ENCODE measurements at regions not wholly inside any gene's neighbourhood (a gene's known extent, or its start where the extent isn't known, plus 50 kb on each side); places are given as distances from the start of the nearest gene placed in this dataset.

GRCh38 chr1:118821801-118822200 lies 166.3 kb downstream of the TBX15 start:
- Histone ChIP-seq H3K36me3 (replicated peaks in 1 of 2; ENCODE audit: control insufficient read depth in 1 of 2, insufficient read depth in 2 of 2, low read length in 2 of 2) (no peaks in the 10 kb centered on the region), H3K4me2 (ENCODE audit: low read depth, low read length) (no peak overlapping the region)
- FAIRE-seq, result no peak
- TF ChIP-seq ZNF552 (CRISPR knock-in tag; IDR thresholded peaks at IDR 0.05; ENCODE audit: borderline replicate concordance) (no peak), ZBTB1 (CRISPR knock-in tag; IDR thresholded peaks at IDR 0.05; ENCODE audit: borderline replicate concordance) (no peak), KIAA2018 (CRISPR knock-in tag; IDR thresholded peaks at IDR 0.05; ENCODE audit: borderline replicate concordance) (no peak), BORCS8-MEF2B (CRISPR knock-in tag; IDR thresholded peaks at IDR 0.05) (no peak), ZKSCAN1 (IDR thresholded peaks at IDR 0.05; ENCODE audit: low read length) (no peak), MBNL3 (CRISPR knock-in tag; conservative IDR thresholded peaks at IDR 0.05) (no peak), FOXP4 (CRISPR knock-in tag; IDR thresholded peaks at IDR 0.05) (no peak), ARNT (IDR thresholded peaks at IDR 0.05) (no peak), DMTF1 (CRISPR knock-in tag; IDR thresholded peaks at IDR 0.05) (no peak), NR2F1 (CRISPR knock-in tag; IDR thresholded peaks at IDR 0.05) (no peak), DDIT3 (CRISPR knock-in tag; IDR thresholded peaks at IDR 0.05) (no peak), ZNF780A (CRISPR knock-in tag; IDR thresholded peaks at IDR 0.05) (no peak), SNRNP70 (IDR thresholded peaks at IDR 0.05; ENCODE audit: low read depth, low read length) (no peak)

More at GRCh38 chr1:118821801-118822200, 166.3 kb downstream of the TBX15 start:
- whole genome bisulfite sequencing (ENCODE audit: low lambda C conversion rate), result 0% methylated on average over 2 of the region's 2 CpGs
- DNase-seq (ENCODE audit: low spot score), result no peak
- in situ Hi-C loops (cut with HindIII; ENCODE audit: extremely low pct_ligation_motif_present, low pct_unique_long_range_greater_than_20kb) (no loop called here), intact Hi-C loops (cut with micrococcal nuclease; ENCODE audit: unreplicated experiment) (loop anchor here (5.0 kb wide), 1 partner anchor 186 kb away; no protein-coding TSS in a partner anchor)
- no peaks in the 10 kb centered on the region for H3K4me1 ChIP-seq (ENCODE audit: insufficient read depth, low read length)
- H3K4me3 ChIP-seq (replicated peaks in 1 of 3; ENCODE audit: insufficient read depth in 1 of 3, low read depth in 2 of 3, low read length in 3 of 3), result no peak overlapping the region
- H3K79me2 ChIP-seq (ENCODE audit: insufficient read depth, low read length), result no peaks in the 10 kb centered on the region
- POLR2A ChIA-PET, result no interaction called here
- H3K27ac ChIP-seq (ENCODE audit: extremely low read length, insufficient read depth, low read length), result no peak overlapping the region
- no peak overlapping the region for H2AFZ ChIP-seq (ENCODE audit: low read length)
- ATAC-seq, result no peak
- H3K27me3 ChIP-seq (ENCODE audit: control insufficient read depth in 1 of 2, insufficient read depth in 2 of 2, low read length in 2 of 2), result no peaks in the 10 kb centered on the region
- BruUV-seq (replicated peaks), result no TSS peak
- H3K9ac ChIP-seq (ENCODE audit: insufficient read depth, low read depth, low read length), result no peak overlapping the region
- CTCF ChIA-PET (ENCODE audit: low intra/inter-chr PET ratio, low total read pairs), result no interaction called here
- no peaks in the 10 kb centered on the region for H4K20me1 ChIP-seq (ENCODE audit: insufficient read depth, low read length)
- H3K9me3 ChIP-seq (ENCODE audit: low read length), result no peaks in the 10 kb centered on the region
